GM06990 (cell line): ENCODE measurements at regions not wholly inside any gene's neighbourhood (a gene's known extent, or its start where the extent isn't known, plus 50 kb on each side); places are given as distances from the start of the nearest gene placed in this dataset.

ENCODE experiments used
- DNase-seq: peaks from one replicate; pipeline ENCODE4 v3.0.0-alpha.2; 2011; ENCODE audit not compliant: insufficient read length; ENCODE audit errors: extremely low read depth
- H3K27me3 ChIP-seq: replicated peaks from 2 replicates; pipeline ENCODE4 v1.6.0; 2011; ENCODE audit warnings: low read length; ENCODE audit not compliant: control insufficient read depth, insufficient read depth
- H3K36me3 ChIP-seq: 2 replicates; pipeline ENCODE4 v1.5.1; 2011; ENCODE audit warnings: low read length; ENCODE audit not compliant: control insufficient read depth, insufficient read depth
- H3K4me3 ChIP-seq: replicated peaks from 2 replicates; pipeline ENCODE4 v1.5.1; 2011; ENCODE audit warnings: low read depth, mild to moderate bottlenecking, control low read depth, low read length
- CTCF ChIP-seq: IDR thresholded peaks from 2 replicates; pipeline ENCODE4 v1.5.1; 2011; ENCODE audit warnings: low read length, control low read depth, mild to moderate bottlenecking, inconsistent platforms; ENCODE audit not compliant: insufficient read depth, poor library complexity, severe bottlenecking

GRCh38 chr2:128379021-128380015 is 60.6 kb upstream of the HS6ST1 start:
- Histone ChIP-seq H3K27me3 (peaks cover 2% of the 10 kb centered on the region), H3K36me3 (no peaks in the 10 kb centered on the region), H3K4me3 (no peak overlapping the region)
- no peak for TF ChIP-seq CTCF
- DNase-seq: no peak

- peaks cover 2% of the 10 kb centered on the region for H3K27me3 ChIP-seq
- TF ChIP-seq CTCF: no peak
- no peak for DNase-seq
Measured at GRCh38 chr2:128380061-128380889, 61.6 kb upstream of the HS6ST1 start.

GRCh38 chr2:128380961-128381938 is 62.6 kb upstream of the HS6ST1 start:
- DNase-seq: no peak
- H3K4me3 ChIP-seq: no peak overlapping the region
- no peak for TF ChIP-seq CTCF
- H3K27me3 ChIP-seq: peaks cover 2% of the 10 kb centered on the region
- H3K36me3 ChIP-seq: no peaks in the 10 kb centered on the region

More at GRCh38 chr2:128380061-128380889, 61.6 kb upstream of the HS6ST1 start:
- H3K4me3 ChIP-seq: no peak overlapping the region
- no peaks in the 10 kb centered on the region for H3K36me3 ChIP-seq

GRCh38 chr2:128384446-128384845 is 65.8 kb upstream of the HS6ST1 start:
- no peak for DNase-seq
- Histone ChIP-seq H3K27me3 (peaks cover 2% of the 10 kb centered on the region; the same call in 1 of the 2 replicates), H3K36me3 (no peaks in the 10 kb centered on the region), H3K4me3 (no peak overlapping the region)
- no peak for TF ChIP-seq CTCF

GRCh38 chr2:128384956-128385355 is 66.3 kb upstream of the HS6ST1 start:
- Histone ChIP-seq H3K27me3 (peaks cover 2% of the 10 kb centered on the region; the same call in 1 of the 2 replicates), H3K4me3 (no peak overlapping the region), H3K36me3 (no peaks in the 10 kb centered on the region)
- no peak for TF ChIP-seq CTCF
- no peak for DNase-seq
